Lower lobe of right lung (tissue), 2 donors: ENCODE measurements at regions not wholly inside any gene's neighbourhood (a gene's known extent, or its start where the extent isn't known, plus 50 kb on each side); places are given as distances from the start of the nearest gene placed in this dataset.

Experiments used
- ATAC-seq, 2 donors: fragments of 200-7000 bp; cut with Tn5 transposase; one replicate each; pipeline ENCODE4 v1.9.1; 2020 to 2022; ENCODE audit warnings: mild to moderate bottlenecking in 2 of 2, moderate library complexity in 2 of 2
- DNase-seq: peaks from one replicate; pipeline ENCODE4 v3.0.0-alpha.2; 2020
- H3K27ac ChIP-seq: fragments of 200-600 bp; one replicate; pipeline ENCODE4 v1.8.0; 2022
- H3K27me3 ChIP-seq: fragments of 200-600 bp; one replicate; pipeline ENCODE4 v1.8.0; 2022; ENCODE audit warnings: low read depth
- H3K36me3 ChIP-seq: fragments of 200-600 bp; one replicate; pipeline ENCODE4 v1.8.0; 2022; ENCODE audit warnings: mild to moderate bottlenecking
- H3K4me1 ChIP-seq: fragments of 200-600 bp; one replicate; pipeline ENCODE4 v1.8.0; 2022
- H3K4me3 ChIP-seq: fragments of 200-600 bp; one replicate; pipeline ENCODE4 v1.8.0; 2022; ENCODE audit warnings: mild to moderate bottlenecking
- H3K9me3 ChIP-seq: fragments of 200-600 bp; one replicate; pipeline ENCODE4 v1.8.0; 2022
- CTCF ChIP-seq: fragments of 200-600 bp; IDR thresholded peaks from one replicate; pipeline ENCODE4 v1.8.0; 2022; ENCODE audit warnings: antibody characterized with exemption, mild to moderate bottlenecking
- intact Hi-C: fragments of 100-400 bp; cut with DNase I; formaldehyde crosslinking; loops from one replicate; pipeline ENCODE4 v1.11.0; 2022
- donor health status: DM: no; HTN: yes; CAD: no; lungs with severe emphysema.

- no peak for ATAC-seq
- Histone ChIP-seq H3K4me1 (no peaks in the 10 kb centered on the region), H3K4me3 (no peak overlapping the region), H3K27ac (no peak overlapping the region), H3K27me3 (no peaks in the 10 kb centered on the region), H3K9me3 (no peaks in the 10 kb centered on the region), H3K36me3 (no peaks in the 10 kb centered on the region)
- DNase-seq, result no peak
- intact Hi-C loops, result no loop called here
- TF ChIP-seq CTCF, result no peak
Observed at GRCh38 chr9:1957856-1958255, 57.3 kb upstream of the SMARCA2 start.

- Histone ChIP-seq H3K36me3 (no peaks in the 10 kb centered on the region), H3K4me3 (no peak overlapping the region), H3K27ac (no peak overlapping the region), H3K9me3 (no peaks in the 10 kb centered on the region), H3K27me3 (no peaks in the 10 kb centered on the region), H3K4me1 (no peaks in the 10 kb centered on the region)
- ATAC-seq (no peak), DNase-seq (no peak)
- no peak for TF ChIP-seq CTCF
- intact Hi-C loops, result no loop called here
Observed at GRCh38 chr9:1959371-1959770, 55.8 kb upstream of the SMARCA2 start.

GRCh38 chr9:1960342-1961042, 54.7 kb upstream of the SMARCA2 start:
- intact Hi-C loops, result no loop called here
- DNase-seq (no peak), ATAC-seq (no peak)
- Histone ChIP-seq H3K27me3 (no peaks in the 10 kb centered on the region), H3K36me3 (no peaks in the 10 kb centered on the region), H3K4me1 (no peaks in the 10 kb centered on the region), H3K9me3 (no peaks in the 10 kb centered on the region), H3K4me3 (no peak overlapping the region), H3K27ac (no peak overlapping the region)
- TF ChIP-seq CTCF, result no peak

GRCh38 chr9:1962122-1962521, 53.0 kb upstream of the SMARCA2 start:
- intact Hi-C loops, result no loop called here
- Histone ChIP-seq H3K4me3 (no peak overlapping the region), H3K27me3 (no peaks in the 10 kb centered on the region), H3K27ac (no peak overlapping the region), H3K4me1 (no peaks in the 10 kb centered on the region), H3K9me3 (no peaks in the 10 kb centered on the region), H3K36me3 (no peaks in the 10 kb centered on the region)
- no peak for TF ChIP-seq CTCF
- no peak for ATAC-seq
- DNase-seq, result no peak

- no peak for TF ChIP-seq CTCF
- intact Hi-C loops, result no loop called here
- DNase-seq, result no peak
- ATAC-seq, result no peak
- Histone ChIP-seq H3K9me3 (no peaks in the 10 kb centered on the region), H3K27me3 (no peaks in the 10 kb centered on the region), H3K27ac (no peak overlapping the region), H3K4me3 (no peak overlapping the region), H3K36me3 (no peaks in the 10 kb centered on the region), H3K4me1 (no peaks in the 10 kb centered on the region)
Observed at GRCh38 chr9:1962588-1963106, 52.5 kb upstream of the SMARCA2 start.
